Jurkat, Clone E6-1 (cell line): ENCODE measurements at regions not wholly inside any gene's neighbourhood (a gene's known extent, or its start where the extent isn't known, plus 50 kb on each side); places are given as distances from the start of the nearest gene placed in this dataset.

Experiments used
- DNase-seq: peaks from one replicate; pipeline ENCODE4 v3.0.0-alpha.2; 2011; ENCODE audit warnings: low read depth, low spot score
- H3K4me3 ChIP-seq: 2 replicates; pipeline ENCODE4 v1.5.1; 2011; ENCODE audit warnings: mild to moderate bottlenecking, low read length, control low read depth, moderate library complexity

- DNase-seq: no peak
- no peak overlapping the region for H3K4me3 ChIP-seq
These were observed 123.7 kb upstream of the MCTP2 start for GRCh38 chr15:94107652-94108051.

- H3K4me3 ChIP-seq: no peak overlapping the region
- no peak for DNase-seq
These were observed 125.6 kb upstream of the MCTP2 start for GRCh38 chr15:94105760-94106159.

- no peak for DNase-seq
- no peak overlapping the region for H3K4me3 ChIP-seq
These were observed 130.5 kb upstream of the MCTP2 start for GRCh38 chr15:94100863-94101262.

- no peak overlapping the region for H3K4me3 ChIP-seq
- no peak for DNase-seq
These were observed 131.8 kb upstream of the MCTP2 start for GRCh38 chr15:94099574-94099960.

GRCh38 chr15:94098921-94099573, 132.3 kb upstream of the MCTP2 start:
- H3K4me3 ChIP-seq: no peak overlapping the region
- DNase-seq: no peak

GRCh38 chr15:94097552-94097951, 133.8 kb upstream of the MCTP2 start:
- H3K4me3 ChIP-seq: no peak overlapping the region
- no peak for DNase-seq

- DNase-seq: no peak
- no peak overlapping the region for H3K4me3 ChIP-seq
These were observed 137.1 kb upstream of the MCTP2 start for GRCh38 chr15:94094310-94094709.

GRCh38 chr15:94086341-94086740, 145.0 kb upstream of the MCTP2 start:
- DNase-seq: no peak
- no peak overlapping the region for H3K4me3 ChIP-seq

- DNase-seq: no peak
- H3K4me3 ChIP-seq: no peak overlapping the region
These were observed 147.8 kb upstream of the MCTP2 start for GRCh38 chr15:94083467-94084052.

GRCh38 chr15:94081829-94082228, 149.5 kb upstream of the MCTP2 start:
- no peak overlapping the region for H3K4me3 ChIP-seq
- no peak for DNase-seq

- no peak overlapping the region for H3K4me3 ChIP-seq
- DNase-seq: no peak
These were observed 150.3 kb upstream of the MCTP2 start for GRCh38 chr15:94080989-94081605.

- DNase-seq: no peak
- H3K4me3 ChIP-seq: no peak overlapping the region
These were observed 150.9 kb upstream of the MCTP2 start for GRCh38 chr15:94080416-94080815.

- DNase-seq: no peak
- no peak overlapping the region for H3K4me3 ChIP-seq
These were observed 151.4 kb upstream of the MCTP2 start for GRCh38 chr15:94079968-94080367.

GRCh38 chr15:94079459-94079858, 151.9 kb upstream of the MCTP2 start:
- no peak overlapping the region for H3K4me3 ChIP-seq
- DNase-seq: no peak

- no peak overlapping the region for H3K4me3 ChIP-seq
- DNase-seq: no peak
These were observed 153.4 kb upstream of the MCTP2 start for GRCh38 chr15:94077938-94078337.

- no peak for DNase-seq
- H3K4me3 ChIP-seq: no peak overlapping the region
These were observed 156.0 kb upstream of the MCTP2 start for GRCh38 chr15:94075349-94075748.

- DNase-seq: no peak
- H3K4me3 ChIP-seq: no peak overlapping the region
These were observed 160.7 kb upstream of the MCTP2 start for GRCh38 chr15:94070356-94071295.

- DNase-seq: no peak
- H3K4me3 ChIP-seq: no peak overlapping the region
These were observed 161.5 kb upstream of the MCTP2 start for GRCh38 chr15:94069844-94070243.

- no peak for DNase-seq
- no peak overlapping the region for H3K4me3 ChIP-seq
These were observed 164.6 kb upstream of the MCTP2 start for GRCh38 chr15:94066811-94067210.

- H3K4me3 ChIP-seq: no peak overlapping the region
- no peak for DNase-seq
These were observed 165.3 kb upstream of the MCTP2 start for GRCh38 chr15:94066046-94066445.
